GM18508 (cell line): ENCODE measurements at regions not wholly inside any gene's neighbourhood (a gene's known extent, or its start where the extent isn't known, plus 50 kb on each side); places are given as distances from the start of the nearest gene placed in this dataset.
"Not testable (repeated sequence)": the region's sequence is repeated elsewhere in the genome, so short reads cannot be mapped to it uniquely, and the experiment has no call there.

ENCODE experiments used
- ATAC-seq: cut with Tn5 transposase; IDR thresholded peaks from one replicate; pipeline ENCODE4 v1.9.1; 2021; ENCODE audit warnings: moderate number of reproducible peaks; ENCODE audit not compliant: insufficient read depth, unreplicated experiment

GRCh38 chr6:11428371-11428770 is 109.2 kb upstream of the TMEM170B start:
- ATAC-seq, result no peak

- ATAC-seq, result no peak
Observed at GRCh38 chr6:11427723-11428245, 109.8 kb upstream of the TMEM170B start.

- ATAC-seq, result no peak
Observed at GRCh38 chr6:11427091-11427722, 110.3 kb upstream of the TMEM170B start.

GRCh38 chr6:11426571-11426970 is 111.0 kb upstream of the TMEM170B start:
- no peak for ATAC-seq

GRCh38 chr6:11425876-11426275 is 111.7 kb upstream of the TMEM170B start:
- ATAC-seq, result no peak

- ATAC-seq, result no peak
Observed at GRCh38 chr6:11425431-11425871, 112.1 kb upstream of the TMEM170B start.

- no peak for ATAC-seq
Observed at GRCh38 chr6:11424395-11425034, 113.0 kb upstream of the TMEM170B start.

- ATAC-seq, result no peak
Observed at GRCh38 chr6:11423667-11424066, 113.9 kb upstream of the TMEM170B start.

- ATAC-seq, result no peak
Observed at GRCh38 chr6:11423072-11423471, 114.5 kb upstream of the TMEM170B start.

- ATAC-seq, result no peak
Observed at GRCh38 chr6:11419763-11420453, 117.6 kb upstream of the TMEM170B start.

GRCh38 chr6:11418290-11418905 is 119.2 kb upstream of the TMEM170B start:
- ATAC-seq, result no peak

- ATAC-seq, result no peak
Observed at GRCh38 chr6:11416936-11417576, 120.5 kb upstream of the TMEM170B start.

- ATAC-seq, result not testable (repeated sequence)
Observed at GRCh38 chr6:11416099-11416935, 121.2 kb upstream of the TMEM170B start.

- no peak for ATAC-seq
Observed at GRCh38 chr6:11415557-11415956, 122.0 kb upstream of the TMEM170B start.

GRCh38 chr6:11414176-11414963 is 123.2 kb upstream of the TMEM170B start:
- ATAC-seq, result no peak

GRCh38 chr6:11413728-11414127 is 123.8 kb upstream of the TMEM170B start:
- ATAC-seq, result no peak

GRCh38 chr6:11413117-11413687 is 124.3 kb upstream of the TMEM170B start:
- no peak for ATAC-seq

- no peak for ATAC-seq
Observed at GRCh38 chr6:11412616-11413015, 124.9 kb upstream of the TMEM170B start.
